Dermis microvascular lymphatic vessel endothelial cell (primary cell): ENCODE measurements at regions not wholly inside any gene's neighbourhood (a gene's known extent, or its start where the extent isn't known, plus 50 kb on each side); places are given as distances from the start of the nearest gene placed in this dataset.
A peak's percentile ranks its signal among the peaks of the same experiment; 100 is the strongest.
"Not testable (repeated sequence)": the region's sequence is repeated elsewhere in the genome, so short reads cannot be mapped to it uniquely, and the experiment has no call there.

Source experiments
- DNase-seq, 2 donors: peaks; one replicate each; pipeline versions ENCODE4 v3.0.0 to v3.0.0-alpha.2; 2010; ENCODE audit warnings: low read depth in 2 of 2

DNA sequence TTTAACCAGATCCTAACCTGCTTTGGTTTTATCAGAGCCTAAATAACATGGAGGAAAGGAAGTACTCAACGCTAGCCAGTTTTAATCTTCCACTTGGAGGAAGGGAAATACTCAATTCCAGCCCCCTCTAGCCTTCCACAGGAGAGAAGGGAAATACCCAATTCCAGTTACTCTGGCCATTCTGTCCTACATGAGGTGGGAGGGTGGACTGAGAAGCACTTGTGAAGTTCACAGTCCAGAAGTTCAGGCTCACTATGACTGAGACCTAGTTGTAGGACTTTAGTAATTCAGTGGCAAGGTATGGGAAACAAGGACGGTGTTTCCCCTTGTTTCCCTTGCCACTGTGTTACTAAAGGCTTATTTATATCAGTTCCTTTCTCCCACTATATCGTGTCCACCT lies 672.0 kb downstream of the RFPL4B start:
- peak in 1 of 2 donors; percentile 52 for DNase-seq

DNA sequence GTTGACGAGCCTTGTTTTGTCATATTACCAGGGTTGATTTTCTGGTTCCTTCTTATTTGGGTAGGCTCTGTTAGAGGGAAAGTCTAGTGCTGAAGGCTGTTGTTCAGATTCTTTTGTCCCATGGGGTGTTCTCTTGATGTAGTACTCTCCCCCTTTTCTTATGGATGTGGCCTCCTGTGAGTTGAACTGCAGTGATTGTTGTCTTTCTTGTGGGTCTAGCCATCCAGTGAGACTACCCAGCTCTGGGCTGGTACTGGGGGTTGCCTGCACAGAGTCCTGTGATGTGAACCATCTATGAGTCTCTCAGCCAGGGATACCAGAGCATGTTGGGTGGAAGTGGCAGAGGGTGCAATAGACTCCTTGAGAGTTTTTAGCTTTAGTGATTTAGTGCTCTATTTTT lies 680.6 kb downstream of the RFPL4B start:
- no peak for DNase-seq

DNA sequence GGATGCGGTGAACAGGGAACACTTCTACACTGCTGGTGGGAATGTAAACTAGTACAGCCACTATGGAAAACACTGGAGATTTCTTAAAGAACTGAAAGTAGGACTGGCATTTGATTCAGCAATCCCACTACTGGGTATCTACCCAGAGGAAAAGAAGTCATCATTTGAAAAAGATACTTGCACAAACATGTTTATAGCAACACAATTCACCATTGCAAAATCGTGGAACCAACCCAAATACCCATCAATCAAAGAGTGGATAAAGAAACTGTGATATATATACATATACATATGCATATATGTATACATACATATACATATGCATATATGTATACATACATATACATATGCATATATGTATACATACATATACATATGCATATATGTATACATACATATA lies 682.0 kb downstream of the RFPL4B start:
- DNase-seq, result not testable (repeated sequence)

DNA sequence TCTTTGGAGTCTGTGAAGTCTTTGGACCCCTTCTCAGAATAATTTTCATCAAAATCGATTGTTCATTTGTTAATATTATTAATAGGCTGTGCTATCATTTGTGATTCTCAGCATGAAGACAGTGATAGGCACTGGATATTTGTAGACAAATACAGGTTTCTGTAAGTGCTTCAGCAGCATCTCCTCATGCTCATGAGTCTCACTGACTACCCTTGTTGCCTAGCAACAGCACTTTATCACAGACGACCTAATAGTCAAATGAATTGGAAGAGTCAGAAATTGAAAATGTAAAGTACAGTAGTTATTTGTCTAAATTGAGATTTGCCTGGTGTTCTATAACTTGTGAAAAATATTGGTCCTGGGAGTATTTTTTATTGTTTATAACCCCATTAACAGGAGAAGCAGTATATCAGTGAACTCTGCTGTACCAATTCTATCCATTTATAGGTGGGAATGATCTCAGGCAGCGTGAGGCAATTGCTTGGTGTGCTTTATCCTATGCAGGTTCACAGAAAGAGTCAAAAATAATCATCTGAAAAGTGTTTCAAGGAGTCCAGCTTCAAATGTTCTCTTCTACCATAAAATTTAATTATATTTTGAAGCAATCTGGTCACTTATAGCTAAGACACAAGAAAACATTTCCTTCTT lies 684.6 kb downstream of the RFPL4B start:
- no peak for DNase-seq

DNA sequence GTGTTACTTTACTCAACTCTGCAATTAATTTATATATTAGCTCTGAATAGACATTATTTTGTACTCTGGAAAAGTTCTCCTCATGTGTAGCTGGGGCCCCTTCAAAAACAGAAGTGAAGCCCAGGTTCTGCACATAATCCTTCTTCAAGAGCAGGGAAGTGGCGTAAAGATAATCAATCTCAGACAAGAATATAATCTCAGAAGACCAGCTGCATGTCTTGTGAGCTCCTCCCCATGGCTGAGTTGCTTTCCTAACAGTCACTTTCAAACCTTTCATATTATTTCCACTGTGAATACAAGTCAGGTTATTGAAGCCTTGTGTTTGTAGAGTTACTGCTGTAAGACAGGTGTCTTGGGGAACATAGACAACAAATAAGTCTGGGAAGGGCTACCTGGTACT lies 691.9 kb downstream of the RFPL4B start:
- no peak for DNase-seq

DNA sequence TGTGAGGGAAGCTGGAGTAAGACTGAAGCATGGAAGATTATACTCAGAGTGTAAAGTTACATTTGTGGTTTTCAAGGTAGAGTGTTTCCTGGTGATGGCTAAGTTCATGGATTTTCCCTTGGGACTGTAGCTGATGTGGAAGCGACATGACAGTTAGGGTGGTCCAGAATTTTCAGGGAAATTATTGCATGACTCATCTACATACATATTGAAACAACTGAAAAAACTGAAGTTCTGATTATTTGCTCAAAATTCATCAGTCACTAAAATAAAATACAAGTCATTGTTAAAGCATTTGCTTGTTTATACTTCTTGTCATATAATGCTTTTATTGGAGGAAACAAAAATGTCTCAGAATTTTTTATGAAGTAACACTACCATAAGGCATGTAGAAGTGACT lies 700.0 kb downstream of the RFPL4B start:
- DNase-seq, result peak in 1 of 2 donors; percentile 42

DNA sequence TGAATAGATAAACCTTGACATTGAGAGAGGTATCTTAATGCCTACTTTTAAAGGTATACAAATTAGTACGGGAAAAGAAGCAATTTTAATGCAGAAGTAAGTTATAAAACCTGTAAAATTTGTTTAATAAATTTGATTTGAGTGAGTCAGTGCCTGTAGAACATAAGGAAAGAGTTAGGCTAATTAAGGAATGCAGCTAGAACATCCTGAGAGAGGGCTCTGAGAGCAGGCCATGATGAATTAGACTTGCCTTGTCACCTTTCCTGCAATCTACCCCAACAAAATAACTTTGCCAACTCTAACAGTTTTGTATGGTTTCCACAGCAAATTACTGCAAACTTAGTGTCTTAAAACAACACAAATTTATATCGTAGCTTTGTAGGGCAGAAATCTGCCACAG lies 700.8 kb downstream of the RFPL4B start:
- no peak for DNase-seq

DNA sequence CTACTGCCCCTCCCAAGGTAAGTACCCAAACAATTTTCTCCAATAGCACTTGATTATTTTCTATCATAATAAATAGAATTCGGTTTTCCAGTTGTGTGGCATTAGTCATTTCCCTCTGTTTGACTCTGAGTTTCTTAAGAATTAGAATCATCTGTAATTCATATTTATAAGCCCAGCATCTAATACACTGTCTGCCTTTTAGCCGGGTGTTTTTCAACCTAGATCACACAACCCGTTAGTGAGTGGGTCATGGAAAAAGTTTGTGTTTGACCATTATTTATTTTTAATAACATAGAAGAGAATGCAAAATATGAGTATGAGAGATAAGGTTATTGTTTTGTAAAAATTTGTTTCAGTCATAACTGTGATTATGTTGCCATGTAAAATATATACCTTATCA lies 701.6 kb downstream of the RFPL4B start:
- DNase-seq, result peak in 1 of 2 donors; percentile 41

DNA sequence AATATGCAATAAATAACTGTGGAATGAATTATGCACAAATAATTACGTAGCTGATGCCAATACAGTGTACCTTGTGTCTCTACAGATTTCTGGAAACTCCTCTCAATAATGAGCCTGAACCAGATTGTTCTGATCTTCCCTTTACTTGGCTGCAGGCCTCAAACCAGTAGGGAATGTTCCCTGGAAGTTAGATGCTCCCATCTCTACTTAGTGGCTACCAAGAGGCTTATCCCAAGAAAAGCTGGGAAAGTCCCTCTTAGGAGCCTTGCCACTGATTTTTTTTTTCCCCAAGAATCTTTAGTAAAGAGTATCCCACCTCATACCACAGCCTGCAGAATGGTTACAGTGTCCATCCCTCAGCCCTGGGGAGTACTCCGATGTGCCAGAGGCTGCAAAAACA lies 702.1 kb downstream of the RFPL4B start:
- DNase-seq, result peak in 1 of 2 donors; percentile 24

DNA sequence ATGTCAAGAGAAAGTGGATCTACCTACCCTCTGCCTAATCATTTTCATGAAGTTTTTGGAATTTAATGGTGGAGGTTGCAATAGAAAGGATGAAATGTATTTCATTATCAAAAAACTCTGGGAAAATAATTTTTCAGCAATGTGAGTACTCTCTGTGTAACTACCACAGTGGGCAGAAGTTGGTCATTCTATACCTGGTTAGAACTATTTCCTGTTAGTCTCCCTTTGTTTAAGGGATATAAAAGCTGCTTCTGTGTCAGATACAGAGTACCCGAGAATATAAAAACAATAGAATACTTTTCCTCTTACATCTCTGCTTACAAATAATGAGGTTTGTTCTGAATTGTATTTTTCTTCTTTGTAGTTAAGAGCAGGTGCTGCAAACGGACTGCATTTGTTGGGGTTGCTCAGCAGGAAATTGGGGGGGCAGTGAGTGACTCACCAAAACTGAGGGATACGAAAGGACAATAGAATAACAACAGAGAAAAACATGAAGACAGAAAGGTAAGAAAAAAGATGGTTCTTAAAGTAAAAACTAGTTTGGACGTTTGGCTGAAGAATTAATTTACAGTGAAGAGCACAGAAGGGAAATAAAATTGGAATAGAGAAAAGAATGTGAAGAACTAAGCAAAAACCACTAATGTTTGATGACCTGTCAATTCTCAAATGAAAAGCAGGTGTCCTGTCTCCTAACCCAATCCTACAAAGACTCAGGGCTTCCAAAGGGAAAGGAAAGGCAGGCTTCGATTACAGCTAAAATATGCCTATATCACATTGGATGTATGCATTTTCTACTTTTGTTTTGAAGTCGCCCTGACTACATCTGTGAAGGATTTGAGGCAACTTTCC lies 703.1 kb downstream of the RFPL4B start:
- DNase-seq, result peak; percentile 63 to 93

DNA sequence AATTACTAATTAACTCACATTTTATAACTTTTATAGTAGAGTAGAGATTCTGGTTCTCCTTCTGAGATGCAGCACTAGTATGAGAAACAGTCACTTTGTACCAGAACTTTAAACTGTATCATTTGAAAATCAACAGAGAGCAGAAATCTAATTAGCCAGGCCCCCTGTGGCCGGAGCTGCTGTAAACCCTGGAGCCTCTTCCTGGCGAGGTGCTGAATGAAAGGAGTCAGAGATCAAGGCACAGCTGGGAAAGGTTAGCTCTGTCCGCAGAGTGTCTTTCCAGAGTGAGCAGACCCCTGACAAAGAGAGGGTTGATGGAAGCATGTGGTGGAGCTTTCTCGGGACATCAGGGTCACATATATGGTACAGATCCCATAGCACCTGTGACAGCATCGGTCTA lies 703.8 kb downstream of the RFPL4B start:
- peak; percentile 85 to 87 for DNase-seq

DNA sequence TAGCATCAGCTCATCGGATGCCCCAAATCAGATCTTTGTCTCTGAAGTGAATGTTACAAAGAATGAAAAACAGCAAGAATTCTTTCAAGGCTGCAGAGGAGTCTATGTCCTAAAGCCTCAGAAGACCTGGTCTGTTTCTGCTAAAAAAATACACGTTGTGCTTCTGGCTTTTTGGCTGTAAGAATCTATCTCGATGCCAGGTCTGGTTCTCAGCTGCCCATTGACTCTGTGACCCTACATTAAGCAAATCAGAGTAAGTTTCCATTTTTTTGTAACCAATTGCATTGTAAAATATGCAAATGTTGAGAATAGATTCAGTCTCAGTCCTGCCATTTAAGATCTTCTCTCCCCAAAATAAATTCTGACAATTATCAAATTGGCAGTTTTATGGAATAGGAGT lies 705.4 kb downstream of the RFPL4B start:
- no peak for DNase-seq

DNA sequence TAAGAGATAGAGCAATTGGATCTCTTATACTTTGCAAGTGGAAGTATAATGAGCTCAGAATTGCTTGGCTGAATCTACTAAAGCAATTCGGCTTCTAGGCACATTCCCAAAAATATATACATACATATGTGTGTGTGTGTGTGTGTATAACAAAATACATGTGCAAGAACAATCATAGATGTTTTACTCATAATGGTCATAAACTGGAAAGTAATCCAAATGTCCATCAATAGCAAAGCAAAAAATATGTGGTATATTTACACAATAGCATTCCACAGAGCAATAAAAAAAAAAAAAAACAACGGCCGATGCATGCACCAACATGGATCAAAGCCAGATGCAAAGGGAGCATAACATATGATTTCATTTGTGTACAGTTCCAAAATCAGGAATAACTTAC lies 707.9 kb downstream of the RFPL4B start:
- DNase-seq, result no peak

DNA sequence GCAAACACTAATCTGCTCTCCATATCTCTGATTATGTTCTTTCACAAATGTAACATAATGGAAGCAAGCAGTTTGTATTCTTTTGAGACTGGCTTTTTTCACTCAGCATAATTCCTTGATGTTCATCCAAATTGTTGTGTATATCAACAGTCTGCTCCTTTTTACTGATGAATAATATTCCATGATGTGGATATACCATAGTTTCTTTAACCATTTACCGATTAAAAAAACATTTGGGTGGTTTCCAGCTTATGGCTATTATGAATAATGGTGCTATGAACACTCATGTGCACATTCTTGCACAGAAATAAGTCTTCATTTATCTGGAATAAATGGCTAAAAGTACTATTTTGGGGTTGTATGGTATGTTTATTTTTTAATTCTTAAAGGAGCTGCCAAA lies 708.9 kb downstream of the RFPL4B start:
- DNase-seq, result no peak

DNA sequence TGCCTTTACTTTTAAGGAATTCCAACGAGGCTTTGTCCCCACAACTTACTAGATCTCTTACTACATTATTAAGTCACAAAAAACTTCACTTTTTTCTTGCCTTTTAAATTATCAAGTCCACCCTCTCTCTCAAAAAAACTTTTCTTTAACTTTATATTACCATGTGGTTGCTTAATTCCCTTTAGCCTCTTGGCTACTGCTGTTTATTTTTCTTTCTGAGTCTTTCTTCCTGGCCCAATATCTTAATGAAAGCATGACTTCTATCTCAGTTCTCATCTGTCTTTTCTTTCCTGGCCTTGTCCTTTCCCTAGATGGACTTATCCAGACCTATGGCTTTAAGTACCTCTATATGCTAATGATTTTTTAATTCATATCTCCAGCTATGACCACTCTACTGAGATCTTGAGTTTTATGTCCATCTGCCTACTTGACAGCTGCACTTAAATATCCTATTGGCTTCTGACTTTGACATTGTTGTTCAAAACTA lies 710.5 kb downstream of the RFPL4B start:
- peak in 1 of 2 donors; percentile 25 for DNase-seq

DNA sequence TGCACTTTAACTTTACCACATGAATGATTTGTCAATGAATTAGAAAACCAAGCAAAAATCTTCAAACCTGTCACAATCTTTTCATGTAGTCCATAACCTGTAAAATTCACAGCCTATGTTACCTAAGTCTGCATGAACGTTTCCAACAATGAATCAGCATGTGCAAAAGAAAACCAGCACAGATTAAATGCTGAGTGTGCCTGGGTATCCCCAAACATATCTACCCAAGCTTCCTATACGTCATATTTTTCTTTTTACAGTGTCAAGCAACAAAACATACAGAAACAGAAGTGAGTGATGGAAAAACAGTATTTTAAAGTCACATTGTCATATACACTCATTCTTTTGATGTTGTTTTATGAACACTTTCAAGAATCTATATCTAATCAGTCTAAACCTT lies 713.5 kb downstream of the RFPL4B start:
- no peak for DNase-seq

DNA sequence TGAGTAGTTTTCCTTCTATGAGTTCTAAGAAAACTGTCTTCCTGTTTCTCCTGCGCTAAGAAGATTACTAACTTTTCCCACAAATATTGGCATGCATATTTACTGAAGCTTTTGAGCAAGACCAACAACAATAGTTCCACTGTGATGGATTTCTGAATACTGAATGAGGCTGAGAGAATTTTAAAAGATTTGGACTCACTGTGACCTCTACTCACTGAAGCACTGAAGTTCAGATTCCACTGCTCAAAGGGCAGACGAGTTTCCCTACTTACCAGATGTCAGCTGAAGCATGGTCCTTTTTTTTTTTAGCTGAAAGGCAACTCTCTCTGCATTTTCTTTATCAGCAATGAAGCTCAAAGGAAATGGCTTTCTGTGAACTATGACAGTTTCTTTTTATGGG lies 718.5 kb downstream of the RFPL4B start:
- DNase-seq, result peak in 1 of 2 donors; percentile 44

DNA sequence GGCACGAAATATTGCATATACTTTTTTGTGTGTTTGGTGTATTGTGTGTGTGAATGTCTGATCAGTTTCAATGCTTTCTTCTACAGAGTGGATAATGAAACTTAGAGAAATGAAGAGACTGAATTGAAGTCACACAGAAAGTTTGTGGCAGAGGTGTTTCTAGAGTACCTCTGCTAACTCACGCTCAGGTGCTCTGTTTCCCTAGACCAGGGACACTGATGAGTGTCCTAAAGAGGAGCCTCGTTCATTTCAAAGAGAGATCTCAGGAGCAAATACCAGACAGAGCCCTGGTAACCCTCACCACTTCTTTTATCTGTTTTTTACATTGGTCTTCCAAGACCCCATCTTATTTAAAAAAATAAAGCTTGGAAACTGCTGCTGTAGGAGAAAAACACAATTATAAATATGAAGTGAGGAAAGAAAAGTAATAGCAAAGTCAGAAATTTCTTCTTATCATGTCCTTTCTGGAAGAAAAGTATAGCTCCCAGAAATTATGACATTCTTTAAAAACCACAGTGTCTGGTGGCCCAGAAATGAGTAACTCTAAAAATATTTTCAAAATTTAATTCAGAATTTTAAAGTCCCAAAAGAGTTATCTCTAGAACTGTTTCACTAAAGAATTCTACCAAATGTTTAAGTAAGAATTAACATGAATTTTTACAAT lies 720.6 kb downstream of the RFPL4B start:
- no peak for DNase-seq

DNA sequence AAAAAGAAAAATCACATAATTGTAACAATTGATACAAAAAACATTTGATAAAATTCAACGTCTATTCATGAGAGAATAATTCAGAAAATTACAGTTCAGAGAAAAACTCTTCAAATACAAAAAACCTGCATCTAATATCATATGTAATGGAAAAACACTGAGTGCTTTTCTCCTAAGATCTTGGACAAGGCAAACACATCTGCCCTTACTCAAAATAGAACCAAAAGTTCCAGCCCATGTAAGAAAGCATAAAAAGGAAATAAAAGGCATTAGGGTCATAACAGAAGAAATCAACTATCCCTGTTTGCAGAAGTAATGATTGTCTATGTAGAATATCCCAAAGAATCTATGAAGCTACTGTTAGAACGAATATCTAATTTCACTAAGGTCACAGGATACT lies 721.4 kb downstream of the RFPL4B start:
- peak in 1 of 2 donors; percentile 14 for DNase-seq

DNA sequence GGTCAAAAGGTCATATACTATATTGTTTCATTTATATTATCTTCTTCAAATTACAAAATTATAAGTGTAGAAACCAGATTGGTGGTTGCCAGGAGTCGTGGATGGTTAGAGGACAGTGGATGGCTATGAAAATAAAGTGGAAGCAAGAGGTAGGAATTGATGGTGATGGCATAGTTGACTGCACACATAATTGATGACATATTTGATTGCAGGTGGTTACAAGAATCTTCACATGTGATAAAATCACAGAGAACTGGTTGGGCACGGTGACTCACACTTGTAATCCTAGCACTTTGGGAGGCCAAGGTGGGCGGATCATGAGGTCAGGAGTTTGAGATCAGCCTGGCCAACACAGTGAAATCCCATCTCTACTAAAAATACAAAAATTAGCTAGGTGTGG lies 723.6 kb downstream of the RFPL4B start:
- not testable (repeated sequence) for DNase-seq

DNA sequence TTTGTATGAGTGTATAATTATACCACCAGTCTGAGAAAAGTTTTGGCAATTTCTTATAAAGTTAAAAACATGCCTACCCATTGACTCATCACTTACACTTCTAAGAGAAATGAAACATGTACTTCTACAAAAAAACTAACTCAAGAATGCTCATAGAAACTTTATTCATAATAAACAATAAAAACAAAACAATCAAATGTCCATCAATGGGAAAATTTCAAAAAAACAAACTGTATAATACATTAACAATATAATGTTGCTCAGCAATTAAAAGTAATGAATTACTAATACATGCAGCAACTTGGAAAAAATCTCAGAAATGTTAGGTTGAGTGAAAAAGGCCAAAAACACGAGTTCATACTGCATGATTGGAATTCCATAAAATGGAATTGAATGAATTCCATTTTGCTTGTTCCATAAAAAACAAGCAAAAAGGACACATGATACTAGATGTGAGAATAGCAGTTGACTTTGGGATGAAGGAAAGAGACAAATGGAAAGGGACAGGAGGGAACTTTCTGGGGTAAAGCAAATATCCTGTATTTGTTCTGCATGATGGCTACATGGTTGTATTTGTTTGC lies 726.6 kb downstream of the RFPL4B start:
- DNase-seq, result peak; percentile 34 to 78

DNA sequence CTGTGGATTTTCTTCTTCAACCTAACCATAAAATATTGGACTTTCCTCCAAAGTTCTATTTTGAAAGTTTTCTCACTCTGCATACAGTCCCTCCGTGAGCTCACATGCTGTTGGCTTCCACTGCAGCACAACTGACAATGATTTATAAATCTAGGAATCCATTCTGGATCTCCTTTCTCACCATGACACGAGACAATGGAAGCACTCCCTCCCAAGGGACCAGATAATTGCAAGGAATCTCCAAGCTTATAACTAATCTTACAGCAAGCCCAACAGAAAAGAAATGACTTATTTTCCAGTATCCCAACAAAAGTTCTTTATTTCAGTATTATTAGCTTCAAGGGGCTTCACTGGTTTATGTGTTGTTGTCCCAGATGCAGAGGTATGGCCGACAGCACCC lies 729.0 kb downstream of the RFPL4B start:
- no peak for DNase-seq
